ENCODE measurements at regions not wholly inside any gene's neighbourhood (a gene's known extent, or its start where the extent isn't known, plus 50 kb on each side); places are given as distances from the start of the nearest gene placed in this dataset.

DNA sequence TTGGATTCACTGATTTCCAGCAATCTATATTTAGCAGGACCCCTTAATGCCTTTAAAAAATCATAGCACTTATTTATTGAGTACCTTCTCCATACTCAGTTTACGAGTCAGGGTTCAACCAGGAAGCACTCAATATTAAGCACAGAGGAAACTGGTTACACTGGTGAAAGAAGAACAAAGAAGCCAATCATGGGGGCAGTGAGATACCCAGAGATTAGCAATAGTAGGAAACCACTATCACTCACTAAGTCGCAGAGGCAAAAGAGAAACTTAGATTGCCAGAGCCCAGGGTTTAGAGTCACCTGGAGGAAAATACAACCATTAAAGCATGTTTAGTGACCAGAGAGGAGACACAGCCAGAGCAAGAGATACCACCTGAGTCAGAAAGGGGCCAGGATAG lies 670.5 kb upstream of the USP24 start:
- no peak for DNase-seq (ENCODE audit: low read depth)
- TF ChIP-seq, protein P1, sequence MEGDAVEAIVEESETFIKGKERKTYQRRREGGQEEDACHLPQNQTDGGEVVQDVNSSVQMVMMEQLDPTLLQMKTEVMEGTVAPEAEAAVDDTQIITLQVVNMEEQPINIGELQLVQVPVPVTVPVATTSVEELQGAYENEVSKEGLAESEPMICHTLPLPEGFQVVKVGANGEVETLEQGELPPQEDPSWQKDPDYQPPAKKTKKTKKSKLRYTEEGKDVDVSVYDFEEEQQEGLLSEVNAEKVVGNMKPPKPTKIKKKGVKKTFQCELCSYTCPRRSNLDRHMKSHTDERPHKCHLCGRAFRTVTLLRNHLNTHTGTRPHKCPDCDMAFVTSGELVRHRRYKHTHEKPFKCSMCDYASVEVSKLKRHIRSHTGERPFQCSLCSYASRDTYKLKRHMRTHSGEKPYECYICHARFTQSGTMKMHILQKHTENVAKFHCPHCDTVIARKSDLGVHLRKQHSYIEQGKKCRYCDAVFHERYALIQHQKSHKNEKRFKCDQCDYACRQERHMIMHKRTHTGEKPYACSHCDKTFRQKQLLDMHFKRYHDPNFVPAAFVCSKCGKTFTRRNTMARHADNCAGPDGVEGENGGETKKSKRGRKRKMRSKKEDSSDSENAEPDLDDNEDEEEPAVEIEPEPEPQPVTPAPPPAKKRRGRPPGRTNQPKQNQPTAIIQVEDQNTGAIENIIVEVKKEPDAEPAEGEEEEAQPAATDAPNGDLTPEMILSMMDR (IDR thresholded peaks at IDR 0.05; ENCODE audit: low read depth, low read length, missing control alignments): no peak
- H3K4me3 ChIP-seq (ENCODE audit: low read depth, low read length): no peak overlapping the region

DNA sequence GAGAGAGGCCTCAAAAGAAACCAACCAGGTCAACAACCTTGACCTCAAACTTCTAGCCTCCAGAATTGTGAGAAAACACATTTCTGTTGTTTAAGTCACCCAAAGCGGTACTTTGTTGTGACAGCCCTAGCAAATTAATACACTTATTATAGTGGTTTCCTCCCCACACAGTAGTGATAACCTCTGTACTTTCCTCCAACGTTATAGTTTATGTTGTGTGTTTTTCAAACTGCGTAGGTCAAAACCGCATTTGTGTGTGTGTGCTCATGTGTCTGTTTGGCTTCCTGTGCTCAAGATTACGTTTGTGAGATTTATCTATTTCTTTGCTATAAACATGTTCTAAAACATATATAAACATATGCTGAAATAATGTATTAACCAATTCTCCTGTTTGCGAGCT lies 667.8 kb upstream of the USP24 start:
- no peak overlapping the region for H3K4me3 ChIP-seq (ENCODE audit: low read depth, low read length)
- no peak for DNase-seq (ENCODE audit: low read depth)
- TF ChIP-seq, protein P1 (IDR thresholded peaks at IDR 0.05; ENCODE audit: low read depth, low read length, missing control alignments): no peak

DNA sequence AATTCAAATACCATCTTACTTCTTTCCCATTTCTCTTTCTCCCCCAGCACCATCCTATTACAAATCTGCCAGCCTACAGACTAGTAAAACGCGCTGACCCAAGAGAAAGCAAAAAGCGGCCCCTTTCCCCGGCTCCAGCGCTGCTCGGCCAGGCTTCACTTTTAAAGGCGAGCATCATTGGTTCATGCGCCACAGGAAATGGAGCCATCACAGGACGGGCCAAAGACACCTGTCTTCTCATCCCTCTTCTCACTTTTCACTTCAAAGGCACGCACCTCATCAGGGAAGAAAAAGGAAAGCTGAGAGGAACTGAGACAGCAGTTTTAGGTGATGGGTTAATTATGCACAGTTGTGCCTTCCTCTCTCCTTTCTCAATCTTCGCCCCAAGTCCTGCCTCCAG lies 664.2 kb upstream of the USP24 start:
- no peak for DNase-seq (ENCODE audit: low read depth)
- TF ChIP-seq, protein P1 (IDR thresholded peaks at IDR 0.05; ENCODE audit: low read depth, low read length, missing control alignments): no peak
- H3K4me3 ChIP-seq (ENCODE audit: low read depth, low read length): no peak overlapping the region

DNA sequence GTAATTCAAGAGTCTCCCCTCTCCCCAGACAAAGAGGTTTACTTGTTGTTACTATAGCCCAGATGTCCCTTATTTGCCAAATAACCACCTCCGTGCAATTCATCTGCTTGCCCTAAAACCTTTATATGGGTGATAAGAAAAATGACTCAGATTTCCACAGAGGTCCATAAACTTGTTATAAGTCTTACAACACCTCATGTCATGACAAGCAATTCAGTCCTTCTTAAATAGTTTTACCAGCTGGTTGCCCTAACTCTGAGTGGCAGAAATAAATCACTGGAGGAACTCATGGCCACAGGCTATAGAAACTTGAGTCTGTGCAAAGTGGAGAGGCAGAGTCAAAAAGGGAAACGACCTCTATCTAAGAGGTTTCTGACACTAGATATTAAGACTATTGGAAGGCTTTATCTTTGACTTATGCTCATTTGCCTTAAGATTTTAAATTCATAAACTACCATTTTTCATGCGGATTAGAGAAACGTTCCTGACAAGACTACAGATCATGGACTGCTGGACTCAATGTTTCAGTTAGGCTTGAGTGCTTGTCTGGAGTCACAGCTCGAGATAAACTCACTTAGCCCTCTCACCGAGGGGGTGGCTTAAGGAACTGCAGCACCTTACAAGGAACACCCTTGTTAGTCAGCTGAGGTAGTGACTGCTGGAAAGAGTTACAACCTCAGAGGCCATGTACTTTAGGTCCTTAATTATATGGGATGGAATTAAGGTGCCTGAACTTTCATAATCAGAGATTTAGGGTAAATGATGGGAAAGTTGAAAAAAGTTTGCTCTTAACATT lies 662.5 kb upstream of the USP24 start:
- TF ChIP-seq, protein P1 (IDR thresholded peaks at IDR 0.05; ENCODE audit: low read depth, low read length, missing control alignments): no peak
- H3K4me3 ChIP-seq (ENCODE audit: low read depth, low read length): no peak overlapping the region
- DNase-seq (ENCODE audit: low read depth): no peak

DNA sequence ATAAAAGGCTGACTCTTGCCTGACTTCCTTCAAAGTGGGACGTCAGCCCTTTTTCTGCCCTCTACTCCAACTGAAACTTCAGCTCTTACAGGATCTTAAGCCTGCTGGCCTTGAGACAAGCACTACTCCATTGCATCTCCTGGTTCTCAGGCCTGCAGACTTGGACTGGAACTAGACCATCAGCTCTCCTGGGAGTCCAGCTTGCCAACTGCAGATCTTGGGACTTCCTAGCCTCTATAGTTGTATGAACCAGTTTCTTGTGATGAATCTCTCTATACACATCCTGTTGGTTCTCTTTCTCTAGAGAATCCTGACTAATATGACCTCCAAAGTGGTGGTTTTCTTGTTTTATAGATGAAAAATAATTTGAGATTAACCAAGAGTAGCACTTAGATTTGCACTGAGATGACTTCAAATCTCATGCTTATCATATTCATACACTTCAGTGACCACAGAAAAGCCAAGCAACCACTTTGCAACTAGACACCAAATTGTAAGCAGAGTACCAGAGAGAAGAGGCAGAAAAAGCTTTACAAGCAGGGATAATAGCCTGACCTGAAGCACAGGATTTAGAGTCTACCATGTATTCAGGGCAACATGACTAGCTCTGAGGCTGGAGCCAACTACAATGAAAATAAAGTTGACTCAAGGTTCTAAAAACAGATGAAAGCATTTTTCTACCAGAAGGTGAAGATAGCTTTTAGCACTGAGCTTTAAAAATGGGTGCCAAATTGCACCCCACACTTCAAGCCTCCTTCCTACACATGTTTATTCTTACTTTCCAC lies 661.3 kb upstream of the USP24 start:
- no peak for DNase-seq (ENCODE audit: low read depth)
- no peak overlapping the region for H3K4me3 ChIP-seq (ENCODE audit: low read depth, low read length)
- TF ChIP-seq, protein P1 (IDR thresholded peaks at IDR 0.05; ENCODE audit: low read depth, low read length, missing control alignments): no peak

DNA sequence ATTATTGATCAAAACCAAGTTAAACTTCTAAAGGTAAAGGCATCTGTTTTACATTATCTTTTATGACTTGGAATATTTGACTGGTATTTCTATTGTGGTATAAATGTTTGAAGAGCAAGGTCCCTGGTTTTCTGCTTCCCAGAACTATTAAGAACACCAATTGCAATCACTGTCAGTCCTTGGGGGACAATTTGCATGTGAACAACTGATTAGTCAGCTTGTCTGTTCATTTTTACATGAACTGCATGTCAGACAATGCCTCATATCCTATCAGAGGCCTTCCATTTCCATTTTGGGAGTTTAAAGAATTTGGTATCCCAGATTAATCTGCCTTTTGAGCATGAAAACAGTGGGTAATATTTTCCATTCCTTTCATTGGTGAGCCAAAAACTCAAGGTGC lies 654.9 kb upstream of the USP24 start:
- no peak overlapping the region for H3K4me3 ChIP-seq (ENCODE audit: low read depth, low read length)
- DNase-seq (ENCODE audit: low read depth): no peak
- TF ChIP-seq, protein P1 (IDR thresholded peaks at IDR 0.05; ENCODE audit: low read depth, low read length, missing control alignments): no peak

Measured in GM12864 (cell line).